Gastroesophageal sphincter (tissue), 3 donors: ENCODE measurements at regions not wholly inside any gene's neighbourhood (a gene's known extent, or its start where the extent isn't known, plus 50 kb on each side); places are given as distances from the start of the nearest gene placed in this dataset.

Source experiments
- CTCF ChIP-seq, 4 experiments: fragments of 200-600 bp in 2 of 4; fragments of 450-650 bp in 2 of 4; sonication (generic) in 1 of 4; IDR thresholded peaks; one replicate each; pipeline ENCODE4 v1.5.1; 2017 to 2019; ENCODE audit warnings: antibody characterized with exemption in 4 of 4, mild to moderate bottlenecking in 2 of 4, moderate library complexity in 2 of 4
- EP300 ChIP-seq: sonication (generic); formaldehyde crosslinking; IDR thresholded peaks from one replicate; pipeline ENCODE4 v1.6.1; 2017; ENCODE audit warnings: antibody characterized with exemption, mild to moderate bottlenecking

- TF ChIP-seq EP300 (no peak), CTCF (IDR thresholded peaks at IDR 0.05) (no peak)
Measured at GRCh38 chr11:98207086-98207485, 813.7 kb upstream of the CNTN5 start.
